Glutamatergic neuron (in vitro differentiated cells): ENCODE measurements at regions not wholly inside any gene's neighbourhood (a gene's known extent, or its start where the extent isn't known, plus 50 kb on each side); places are given as distances from the start of the nearest gene placed in this dataset.

Experiments
- DNase-seq: peaks from one replicate; pipeline ENCODE4 v3.0.0; 2022
- H3K27ac Mint-ChIP-seq: one replicate; pipeline ENCODE4 v1.8.0; 2020; ENCODE audit warnings: mild to moderate bottlenecking, mixed read lengths, inconsistent platforms; ENCODE audit not compliant: unreplicated experiment
- H3K27me3 Mint-ChIP-seq: one replicate; pipeline ENCODE4 v1.8.0; 2020; ENCODE audit warnings: mild to moderate bottlenecking, moderate library complexity, mixed read lengths, inconsistent platforms; ENCODE audit not compliant: unreplicated experiment
- H3K36me3 Mint-ChIP-seq: one replicate; pipeline ENCODE4 v1.8.0; 2020; ENCODE audit warnings: mild to moderate bottlenecking, mixed read lengths, inconsistent platforms; ENCODE audit not compliant: unreplicated experiment
- H3K4me1 Mint-ChIP-seq: one replicate; pipeline ENCODE4 v1.8.0; 2020; ENCODE audit warnings: mild to moderate bottlenecking, low read depth, mixed read lengths, inconsistent platforms; ENCODE audit not compliant: unreplicated experiment
- H3K4me3 Mint-ChIP-seq: one replicate; pipeline ENCODE4 v1.8.0; 2020; ENCODE audit warnings: mild to moderate bottlenecking, mixed read lengths, inconsistent platforms; ENCODE audit not compliant: unreplicated experiment
- H3K9me3 Mint-ChIP-seq: one replicate; pipeline ENCODE4 v1.8.0; 2020; ENCODE audit warnings: mild to moderate bottlenecking, moderate library complexity, mixed read lengths, inconsistent platforms; ENCODE audit not compliant: unreplicated experiment
- CTCF ChIP-seq: fragments of 200-600 bp; sonication (generic); IDR thresholded peaks from one replicate; pipeline ENCODE4 v1.5.0; 2021; ENCODE audit not compliant: partially characterized antibody, unreplicated experiment

- Mint-ChIP-seq H3K27ac (no peak overlapping the region), H3K9me3 (no peaks in the 10 kb centered on the region), H3K27me3 (peaks cover 3% of the 10 kb centered on the region), H3K4me3 (no peak overlapping the region), H3K36me3 (peaks cover 5% of the 10 kb centered on the region), H3K4me1 (peaks cover 7% of the 10 kb centered on the region)
- DNase-seq: no peak
- TF ChIP-seq CTCF: no peak
These were observed 147.7 kb upstream of the GATA6 start for GRCh38 chr18:22021701-22022100.

- H3K27me3 Mint-ChIP-seq: no peaks in the 10 kb centered on the region
- H3K36me3 Mint-ChIP-seq: no peaks in the 10 kb centered on the region
- H3K27ac Mint-ChIP-seq: no peak overlapping the region
- TF ChIP-seq CTCF: no peak
- H3K4me1 Mint-ChIP-seq: peaks cover 10% of the 10 kb centered on the region
- DNase-seq: no peak
- H3K4me3 Mint-ChIP-seq: no peak overlapping the region
- H3K9me3 Mint-ChIP-seq: peaks cover 2% of the 10 kb centered on the region
These were observed 144.5 kb upstream of the GATA6 start for GRCh38 chr18:22024924-22025323.

GRCh38 chr18:22026362-22026761 lies 143.0 kb upstream of the GATA6 start:
- no peak overlapping the region for H3K4me3 Mint-ChIP-seq
- peaks cover 10% of the 10 kb centered on the region for H3K4me1 Mint-ChIP-seq
- peak overlapping the region; percentile 57 for H3K27ac Mint-ChIP-seq
- TF ChIP-seq CTCF: no peak
- no peaks in the 10 kb centered on the region for H3K36me3 Mint-ChIP-seq
- H3K27me3 Mint-ChIP-seq: no peaks in the 10 kb centered on the region
- H3K9me3 Mint-ChIP-seq: peaks cover 3% of the 10 kb centered on the region
- DNase-seq: peak; percentile 66

- Mint-ChIP-seq H3K36me3 (no peaks in the 10 kb centered on the region), H3K4me1 (peaks cover 10% of the 10 kb centered on the region), H3K9me3 (peaks cover 3% of the 10 kb centered on the region), H3K4me3 (no peak overlapping the region), H3K27me3 (peaks cover 2% of the 10 kb centered on the region), H3K27ac (peak overlapping the region; percentile 57)
- DNase-seq: no peak
- no peak for TF ChIP-seq CTCF
These were observed 142.5 kb upstream of the GATA6 start for GRCh38 chr18:22026889-22027288.

- no peak for TF ChIP-seq CTCF
- Mint-ChIP-seq H3K4me1 (peaks cover 4% of the 10 kb centered on the region), H3K27me3 (peaks cover 4% of the 10 kb centered on the region), H3K9me3 (peaks cover 3% of the 10 kb centered on the region), H3K27ac (no peak overlapping the region), H3K4me3 (no peak overlapping the region), H3K36me3 (no peaks in the 10 kb centered on the region)
- no peak for DNase-seq
These were observed 137.8 kb upstream of the GATA6 start for GRCh38 chr18:22031611-22032010.
